ENCODE measurements at regions not wholly inside any gene's neighbourhood (a gene's known extent, or its start where the extent isn't known, plus 50 kb on each side); places are given as distances from the start of the nearest gene placed in this dataset.

DNA sequence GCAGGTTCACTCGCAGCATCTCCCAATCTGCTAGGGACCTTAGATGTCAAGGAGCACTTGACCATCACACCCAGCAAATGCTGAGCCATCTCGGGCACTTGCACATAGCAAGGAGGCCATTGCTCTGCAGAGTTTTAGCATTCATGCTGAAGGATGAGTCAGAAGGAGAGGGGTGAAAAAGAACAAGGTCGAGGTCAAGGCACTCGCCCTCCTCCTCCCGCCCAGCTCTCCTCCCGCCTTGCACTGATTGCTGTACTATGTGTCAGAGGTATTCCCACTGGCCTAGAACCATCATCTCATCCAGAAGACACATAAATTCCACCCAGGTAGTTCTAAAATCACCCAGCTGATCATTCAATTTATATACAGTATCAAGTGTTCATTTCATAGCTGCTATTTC lies 255.1 kb upstream of the SP4 start:
- TF ChIP-seq TBL1XR1 (IDR thresholded peaks at IDR 0.05; ENCODE audit: low read depth, low read length) (no peak), SREBF2 (IDR thresholded peaks at IDR 0.05; ENCODE audit: low read length) (no peak), RAD21 (IDR thresholded peaks at IDR 0.05; ENCODE audit: insufficient read depth, low read depth, low read length) (no peak), GABPA (IDR thresholded peaks at IDR 0.05; ENCODE audit: low read depth) (no peak), NFIC (IDR thresholded peaks at IDR 0.05; ENCODE audit: low read depth, low read length) (no peak), FOXM1 (IDR thresholded peaks at IDR 0.05; ENCODE audit: low read depth, low read length) (no peak)
- TF ChIP-seq, protein P1, sequence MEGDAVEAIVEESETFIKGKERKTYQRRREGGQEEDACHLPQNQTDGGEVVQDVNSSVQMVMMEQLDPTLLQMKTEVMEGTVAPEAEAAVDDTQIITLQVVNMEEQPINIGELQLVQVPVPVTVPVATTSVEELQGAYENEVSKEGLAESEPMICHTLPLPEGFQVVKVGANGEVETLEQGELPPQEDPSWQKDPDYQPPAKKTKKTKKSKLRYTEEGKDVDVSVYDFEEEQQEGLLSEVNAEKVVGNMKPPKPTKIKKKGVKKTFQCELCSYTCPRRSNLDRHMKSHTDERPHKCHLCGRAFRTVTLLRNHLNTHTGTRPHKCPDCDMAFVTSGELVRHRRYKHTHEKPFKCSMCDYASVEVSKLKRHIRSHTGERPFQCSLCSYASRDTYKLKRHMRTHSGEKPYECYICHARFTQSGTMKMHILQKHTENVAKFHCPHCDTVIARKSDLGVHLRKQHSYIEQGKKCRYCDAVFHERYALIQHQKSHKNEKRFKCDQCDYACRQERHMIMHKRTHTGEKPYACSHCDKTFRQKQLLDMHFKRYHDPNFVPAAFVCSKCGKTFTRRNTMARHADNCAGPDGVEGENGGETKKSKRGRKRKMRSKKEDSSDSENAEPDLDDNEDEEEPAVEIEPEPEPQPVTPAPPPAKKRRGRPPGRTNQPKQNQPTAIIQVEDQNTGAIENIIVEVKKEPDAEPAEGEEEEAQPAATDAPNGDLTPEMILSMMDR (IDR thresholded peaks at IDR 0.05 in 2 of 3, conservative IDR thresholded peaks at IDR 0.05 in 1 of 3; ENCODE audit: control insufficient read depth in 2 of 3, extremely low read depth in 1 of 3, insufficient read depth in 1 of 3, low read depth in 3 of 3, low read length in 3 of 3) = no peak
- TF ChIP-seq, protein P2, sequence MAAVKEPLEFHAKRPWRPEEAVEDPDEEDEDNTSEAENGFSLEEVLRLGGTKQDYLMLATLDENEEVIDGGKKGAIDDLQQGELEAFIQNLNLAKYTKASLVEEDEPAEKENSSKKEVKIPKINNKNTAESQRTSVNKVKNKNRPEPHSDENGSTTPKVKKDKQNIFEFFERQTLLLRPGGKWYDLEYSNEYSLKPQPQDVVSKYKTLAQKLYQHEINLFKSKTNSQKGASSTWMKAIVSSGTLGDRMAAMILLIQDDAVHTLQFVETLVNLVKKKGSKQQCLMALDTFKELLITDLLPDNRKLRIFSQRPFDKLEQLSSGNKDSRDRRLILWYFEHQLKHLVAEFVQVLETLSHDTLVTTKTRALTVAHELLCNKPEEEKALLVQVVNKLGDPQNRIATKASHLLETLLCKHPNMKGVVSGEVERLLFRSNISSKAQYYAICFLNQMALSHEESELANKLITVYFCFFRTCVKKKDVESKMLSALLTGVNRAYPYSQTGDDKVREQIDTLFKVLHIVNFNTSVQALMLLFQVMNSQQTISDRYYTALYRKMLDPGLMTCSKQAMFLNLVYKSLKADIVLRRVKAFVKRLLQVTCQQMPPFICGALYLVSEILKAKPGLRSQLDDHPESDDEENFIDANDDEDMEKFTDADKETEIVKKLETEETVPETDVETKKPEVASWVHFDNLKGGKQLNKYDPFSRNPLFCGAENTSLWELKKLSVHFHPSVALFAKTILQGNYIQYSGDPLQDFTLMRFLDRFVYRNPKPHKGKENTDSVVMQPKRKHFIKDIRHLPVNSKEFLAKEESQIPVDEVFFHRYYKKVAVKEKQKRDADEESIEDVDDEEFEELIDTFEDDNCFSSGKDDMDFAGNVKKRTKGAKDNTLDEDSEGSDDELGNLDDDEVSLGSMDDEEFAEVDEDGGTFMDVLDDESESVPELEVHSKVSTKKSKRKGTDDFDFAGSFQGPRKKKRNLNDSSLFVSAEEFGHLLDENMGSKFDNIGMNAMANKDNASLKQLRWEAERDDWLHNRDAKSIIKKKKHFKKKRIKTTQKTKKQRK (IDR thresholded peaks at IDR 0.05; ENCODE audit: low read depth, low read length) = no peak
